NCI-H1436 (cell line): ENCODE measurements at regions not wholly inside any gene's neighbourhood (a gene's known extent, or its start where the extent isn't known, plus 50 kb on each side); places are given as distances from the start of the nearest gene placed in this dataset.
"Not testable (repeated sequence)": the region's sequence is repeated elsewhere in the genome, so short reads cannot be mapped to it uniquely, and the experiment has no call there.

Experiments
- DNase-seq: peaks from one replicate; lab custom pipeline; 2025; lab: John Stamatoyannopoulos, UW

DNA sequence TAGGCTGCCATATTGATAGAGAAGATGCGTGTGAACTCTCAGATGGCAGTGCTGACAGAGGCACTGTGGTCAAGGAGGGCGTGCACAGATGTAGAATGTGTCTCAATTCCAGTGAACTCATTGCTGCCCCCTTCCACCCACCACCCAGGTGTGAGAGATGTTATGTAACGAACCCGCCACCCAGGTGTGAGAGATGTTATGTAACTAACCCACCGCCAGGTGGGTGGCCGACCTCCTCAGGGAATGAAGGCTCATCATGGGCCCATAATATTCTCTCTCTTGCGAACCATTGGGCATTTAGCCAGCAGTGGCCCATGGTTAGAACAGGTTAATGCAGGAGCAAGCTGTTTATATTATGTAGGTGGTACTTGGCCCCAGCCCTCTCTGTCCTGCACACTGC lies 140.4 kb upstream of the MTPN start:
- DNase-seq, result no peak

DNA sequence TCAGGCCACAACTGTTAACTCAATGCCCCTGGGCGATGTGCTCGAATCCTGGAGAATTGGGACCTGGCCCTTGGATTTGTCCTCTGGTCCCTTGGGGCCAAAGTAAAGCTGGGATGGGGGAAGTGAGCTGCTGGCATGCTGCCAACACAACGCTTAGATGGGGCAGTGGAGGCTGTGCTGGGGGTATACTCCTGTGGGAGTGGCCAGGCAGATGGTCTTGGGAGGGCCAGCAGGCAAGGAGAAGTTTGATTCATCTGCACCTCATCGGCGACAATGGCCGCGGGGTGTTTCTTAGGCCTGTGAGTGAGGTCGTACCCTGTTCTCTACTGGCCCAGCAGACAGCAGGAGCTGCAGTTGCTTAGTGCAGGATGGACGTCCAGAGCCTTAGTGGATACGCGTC lies 139.0 kb upstream of the MTPN start:
- DNase-seq, result no peak

DNA sequence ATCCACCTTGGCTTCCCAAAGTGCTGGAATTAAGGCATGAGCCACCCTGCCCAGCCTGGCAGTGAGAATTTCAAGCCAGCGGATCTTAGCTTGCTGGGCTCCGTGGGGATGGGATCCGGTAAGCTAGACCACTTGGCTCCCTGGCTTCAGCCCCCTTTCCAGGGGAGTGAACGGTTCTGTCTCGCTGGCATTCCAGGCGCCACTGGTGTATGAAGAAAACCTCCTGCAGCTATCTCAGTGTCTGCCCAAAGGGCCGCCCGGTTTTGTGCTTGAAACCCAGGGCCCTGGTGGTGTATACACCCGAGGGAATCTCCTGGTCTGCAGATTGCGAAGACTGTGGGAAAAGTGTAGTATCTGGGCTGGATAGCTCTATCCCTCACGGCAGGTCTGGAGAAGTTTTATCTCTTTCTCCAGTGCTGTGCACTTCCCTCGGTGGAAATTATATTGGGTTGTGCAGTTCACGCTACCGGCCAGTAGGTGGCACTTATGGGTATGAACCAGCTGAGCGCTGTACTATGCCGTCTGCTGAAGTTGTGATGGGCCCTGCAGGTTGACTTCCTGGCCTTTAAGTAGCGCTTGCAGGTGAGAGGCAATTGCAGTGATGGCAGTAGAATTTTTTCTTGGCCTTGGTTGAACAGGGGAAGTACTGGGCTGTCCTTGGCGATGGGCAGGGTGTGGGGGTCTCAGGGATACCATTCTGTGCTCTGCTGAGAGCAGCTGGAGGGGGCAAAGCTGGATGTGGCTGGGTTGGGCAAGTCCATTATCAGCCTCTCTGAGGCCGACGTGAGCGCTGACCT lies 138.0 kb upstream of the MTPN start:
- DNase-seq, result no peak

DNA sequence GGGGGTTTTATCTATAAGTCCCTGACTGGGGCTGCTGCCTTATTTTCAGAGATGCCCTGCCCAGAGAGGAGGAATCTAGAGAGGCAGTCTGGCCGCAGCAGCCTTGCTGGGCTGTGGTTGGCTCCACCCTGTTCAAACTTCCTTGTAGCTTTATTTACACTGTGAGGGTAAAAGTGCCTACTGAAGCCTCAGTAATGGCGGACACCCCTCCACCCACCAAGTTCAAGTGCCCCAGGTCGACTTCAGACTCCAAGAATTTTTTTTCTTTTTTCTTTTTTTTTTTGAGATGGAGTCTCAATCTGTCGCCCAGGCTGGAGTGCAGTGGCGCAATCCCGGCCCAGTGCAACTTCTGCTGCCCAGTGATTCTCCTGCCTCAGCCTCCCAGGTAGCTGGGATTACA lies 137.3 kb upstream of the MTPN start:
- DNase-seq, result not testable (repeated sequence)

DNA sequence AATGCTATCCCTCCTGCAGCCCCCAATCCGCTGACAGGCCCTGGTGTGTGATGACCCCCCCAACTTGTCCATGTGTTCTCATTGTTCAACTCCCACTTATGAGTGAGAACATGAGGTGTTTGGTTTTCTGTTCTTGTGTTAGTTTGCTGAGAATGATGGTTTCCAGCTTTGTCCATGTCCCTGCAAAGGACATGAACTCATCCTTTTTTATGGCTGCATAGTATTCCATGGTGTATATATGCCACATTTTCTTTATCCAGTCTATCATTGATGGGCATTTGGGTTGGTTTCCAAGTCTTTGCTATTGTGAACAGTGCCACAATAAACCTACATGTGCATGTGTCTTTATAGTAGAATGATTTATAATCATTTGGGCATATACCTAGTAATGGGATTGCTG lies 131.9 kb upstream of the MTPN start:
- DNase-seq, result not testable (repeated sequence)

DNA sequence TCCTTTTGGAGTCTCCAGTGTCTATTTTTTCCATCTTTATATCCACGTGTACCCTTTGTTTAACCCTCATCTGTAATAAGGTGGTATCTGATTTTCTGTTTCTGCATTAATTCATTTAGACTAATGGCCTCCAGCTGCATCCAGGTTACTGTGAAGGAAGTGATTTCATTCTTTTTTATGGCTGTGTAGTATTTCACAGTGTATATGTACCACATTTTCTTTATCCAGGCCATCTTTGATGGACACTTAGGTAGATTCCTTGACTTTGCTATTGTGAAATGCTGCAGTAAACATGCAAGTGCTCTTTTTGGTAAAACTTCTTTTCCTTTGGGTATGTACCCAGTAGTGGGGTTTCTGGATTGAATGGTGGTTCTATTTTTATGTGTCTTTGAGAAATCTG lies 128.0 kb upstream of the MTPN start:
- no peak for DNase-seq

DNA sequence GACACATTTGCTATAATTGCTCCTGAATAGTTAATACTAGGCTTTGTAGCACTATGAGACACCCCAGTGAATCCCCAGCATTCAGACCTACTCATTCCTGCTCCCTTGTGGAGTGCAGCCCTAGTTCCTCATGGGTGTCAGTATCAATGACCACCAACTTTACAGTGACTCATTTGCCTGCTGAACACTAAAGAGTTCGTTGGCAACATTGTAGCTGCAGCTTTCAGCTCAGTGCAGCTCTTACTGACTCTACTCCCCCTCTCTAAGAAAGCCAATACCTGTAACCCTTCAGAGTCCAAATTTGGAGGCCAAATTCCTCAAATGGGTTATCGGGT lies 127.1 kb upstream of the MTPN start:
- no peak for DNase-seq

DNA sequence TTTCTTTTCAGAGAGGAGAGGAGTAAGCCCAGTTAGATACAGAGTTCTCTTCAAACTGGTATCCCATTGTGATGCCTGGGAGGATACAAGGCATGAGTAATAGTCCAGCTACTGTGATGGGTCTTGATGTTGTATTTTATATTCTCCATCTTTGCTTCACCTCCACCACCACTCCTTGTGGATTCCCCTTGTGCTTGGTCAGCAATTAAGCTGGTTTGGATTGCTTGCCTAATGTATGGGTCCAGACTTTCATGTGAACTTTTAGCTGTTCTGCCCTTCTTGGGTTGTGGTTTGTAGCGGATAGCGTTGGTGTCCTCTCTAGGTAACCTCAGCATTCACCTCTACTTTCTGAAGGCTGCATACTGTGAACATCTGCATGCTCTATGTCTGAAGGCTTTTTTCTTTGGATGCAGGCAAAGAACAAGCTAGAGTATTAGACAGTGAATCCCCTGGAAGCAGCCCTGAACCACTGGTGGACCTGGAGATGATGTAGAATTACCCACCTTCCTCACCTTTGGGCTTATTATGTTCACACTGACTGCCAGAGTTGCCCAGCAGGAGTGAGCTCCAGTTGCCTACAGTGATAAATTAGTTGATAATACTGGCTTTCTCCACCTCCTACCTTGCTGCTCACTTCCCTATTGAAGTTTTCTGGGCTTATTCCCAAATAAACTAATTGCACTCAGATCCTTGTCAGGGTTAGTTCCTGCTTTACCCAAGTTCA lies 126.5 kb upstream of the MTPN start:
- no peak for DNase-seq

DNA sequence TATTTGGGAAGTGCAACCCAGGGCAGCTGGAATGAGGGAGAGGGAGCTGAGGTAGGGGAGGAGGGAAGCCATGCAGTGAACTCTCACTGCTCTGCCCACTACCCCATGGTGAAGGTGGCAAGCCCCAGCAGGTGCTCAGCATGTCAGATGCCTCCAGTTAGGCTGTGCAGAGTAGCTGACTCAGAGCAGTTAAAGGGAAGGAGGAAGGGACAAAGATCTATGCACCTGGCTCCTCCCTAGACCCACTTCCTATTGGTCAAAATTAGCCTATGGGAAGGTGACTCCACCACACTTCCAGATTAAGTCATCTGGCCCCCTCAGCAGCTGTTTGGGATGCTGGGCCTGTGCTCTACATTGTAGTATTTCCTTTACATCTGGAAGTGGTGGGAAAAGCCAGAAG lies 125.7 kb upstream of the MTPN start:
- DNase-seq, result no peak

DNA sequence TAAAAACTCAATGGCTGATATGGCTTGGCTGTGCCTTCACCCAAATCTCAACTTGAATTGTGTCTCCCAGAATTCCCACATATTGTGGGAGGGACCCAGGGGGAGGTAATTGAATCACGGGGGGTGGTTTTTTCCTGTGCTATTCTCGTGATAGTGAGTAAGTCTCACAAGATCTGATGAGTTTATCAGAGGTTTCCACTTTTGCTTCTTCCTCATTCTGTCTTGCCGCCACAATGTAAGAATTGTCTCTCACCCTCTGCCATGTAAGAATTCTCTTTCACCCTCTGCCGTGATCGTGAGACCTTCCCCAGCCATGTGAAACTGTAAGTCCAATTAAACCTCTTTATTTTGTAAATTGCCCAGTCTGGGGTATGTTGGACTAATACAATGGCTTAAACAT lies 115.6 kb upstream of the MTPN start:
- not testable (repeated sequence) for DNase-seq

DNA sequence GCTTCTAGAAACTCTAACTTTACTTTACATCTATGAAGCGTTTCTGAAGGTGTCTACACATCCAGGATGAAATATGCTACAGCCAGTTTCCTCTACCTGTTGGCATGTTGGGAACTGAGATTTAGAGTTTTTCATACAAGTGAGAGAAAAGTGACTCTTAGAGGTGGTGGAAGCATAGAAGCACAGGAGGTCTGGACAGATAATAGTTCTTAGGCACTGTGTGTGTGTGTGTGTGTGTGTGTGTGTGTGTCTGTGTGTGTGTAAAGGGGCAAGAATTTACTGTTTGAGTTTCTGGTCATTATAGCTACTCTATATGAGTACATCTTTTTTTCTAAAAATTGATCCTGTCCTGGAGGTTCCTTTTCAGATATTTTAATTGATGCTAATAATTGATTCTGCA lies 110.7 kb upstream of the MTPN start:
- DNase-seq, result no peak

DNA sequence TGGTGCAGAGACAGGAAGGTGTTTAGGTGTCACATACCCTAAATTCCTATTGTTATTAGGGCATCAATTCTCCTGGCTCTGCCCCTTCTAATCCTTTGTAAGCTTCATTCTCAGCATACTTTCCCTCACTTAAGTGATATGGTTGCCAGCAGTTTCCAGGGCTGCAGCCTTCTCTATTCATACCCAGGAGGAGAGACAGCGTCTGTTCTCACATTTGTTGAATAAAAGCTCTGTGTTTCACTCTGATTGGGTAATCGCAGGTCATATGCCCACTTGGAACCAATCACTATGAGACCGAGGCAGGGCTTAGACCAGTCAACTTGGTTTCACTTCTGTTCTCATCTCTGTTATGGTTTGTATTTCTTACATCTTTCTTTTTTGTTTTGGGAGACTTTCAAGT lies 109.6 kb upstream of the MTPN start:
- DNase-seq, result peak; percentile 90

DNA sequence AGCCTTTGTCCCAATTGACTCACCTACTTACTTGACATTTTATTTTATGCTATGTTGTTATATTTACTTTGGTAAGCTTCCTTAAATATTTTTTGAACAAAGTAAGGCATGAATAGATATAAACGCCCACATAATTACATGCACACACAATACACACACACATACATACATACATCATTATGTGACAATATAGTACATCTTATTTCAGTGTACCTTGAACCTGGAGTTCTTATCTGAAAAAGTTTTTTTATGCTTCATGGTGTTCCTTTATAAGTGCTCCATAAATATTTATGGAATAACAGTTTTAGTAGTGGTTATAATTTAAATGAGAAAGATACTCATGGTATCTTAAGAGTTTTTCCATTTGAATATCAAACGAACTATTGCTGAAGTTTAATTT lies 102.8 kb upstream of the MTPN start:
- no peak for DNase-seq

DNA sequence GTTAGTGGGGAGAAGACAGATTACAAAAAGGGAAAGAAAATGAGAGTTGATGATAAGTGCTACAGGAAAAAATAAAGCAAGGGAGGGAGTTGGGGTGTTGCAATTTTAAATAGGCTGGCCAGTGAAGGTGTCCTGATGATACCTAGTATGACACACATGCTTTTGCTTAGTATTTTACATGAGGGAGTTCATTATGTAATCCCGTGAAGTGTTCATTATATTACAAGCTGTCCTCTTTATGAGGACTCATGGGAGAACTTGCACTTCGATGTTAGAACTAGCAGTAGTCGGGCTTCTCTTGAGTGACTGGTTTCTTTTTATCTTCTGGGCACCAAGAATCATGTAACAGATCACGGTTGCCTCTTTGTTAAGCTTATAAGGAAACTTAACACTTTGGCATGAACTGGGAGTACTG lies 102.3 kb upstream of the MTPN start:
- peak; percentile 38 for DNase-seq

DNA sequence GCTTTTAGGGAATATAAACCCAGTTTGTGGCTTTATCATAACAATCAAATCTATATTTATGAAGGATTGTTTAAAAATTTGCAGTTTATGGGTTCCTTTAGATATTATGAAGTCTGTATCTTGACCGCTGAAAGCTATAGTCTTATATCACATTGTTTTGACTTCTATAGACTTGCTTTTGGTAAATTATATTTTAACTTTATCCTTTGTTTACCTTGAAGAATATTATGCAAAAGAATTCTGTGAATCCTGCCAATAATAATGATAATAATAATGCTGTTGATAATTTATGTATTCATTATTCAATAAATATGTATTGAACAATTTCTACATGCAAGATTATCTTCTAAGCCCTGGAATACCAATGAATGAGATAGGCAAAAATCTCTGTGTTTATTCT lies 101.9 kb upstream of the MTPN start:
- no peak for DNase-seq

DNA sequence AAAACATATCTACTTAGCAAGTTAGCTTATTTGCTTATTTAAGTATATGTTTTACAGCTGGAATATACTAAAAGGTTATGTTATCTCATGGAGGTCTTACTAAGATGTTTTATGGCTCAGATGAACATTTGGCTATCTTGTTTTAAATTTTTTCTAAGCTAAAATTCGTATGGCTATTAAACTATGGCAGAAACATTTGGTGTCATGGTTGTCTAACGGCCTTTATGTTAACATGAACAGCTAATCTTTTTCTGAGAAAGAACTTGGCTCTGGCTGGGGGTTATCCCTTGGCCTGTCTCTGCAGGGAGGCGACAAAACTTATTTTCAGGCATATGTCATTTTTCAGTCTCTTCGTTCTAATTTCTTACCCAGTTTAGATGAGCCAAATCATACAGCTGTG lies 101.5 kb upstream of the MTPN start:
- DNase-seq, result no peak

DNA sequence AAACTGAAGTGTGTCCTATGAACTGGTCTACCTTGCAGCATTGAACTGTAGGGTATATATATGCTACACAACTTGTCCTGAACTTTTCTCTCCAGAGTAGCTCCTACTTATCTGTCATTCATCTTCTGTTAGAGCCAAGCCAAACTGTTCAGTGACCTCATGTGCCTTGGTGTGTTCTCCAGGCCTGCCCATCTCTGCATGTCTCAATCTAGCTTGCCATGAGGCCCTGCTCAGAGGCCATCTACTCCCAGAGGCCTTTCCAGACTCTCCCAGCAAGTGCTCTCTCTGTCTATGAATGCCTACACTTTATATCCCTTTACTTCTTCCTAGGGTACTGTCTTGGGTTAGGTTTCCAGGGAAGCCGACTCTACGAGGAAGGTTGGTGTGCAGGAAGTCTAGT lies 99.8 kb upstream of the MTPN start:
- DNase-seq, result no peak

DNA sequence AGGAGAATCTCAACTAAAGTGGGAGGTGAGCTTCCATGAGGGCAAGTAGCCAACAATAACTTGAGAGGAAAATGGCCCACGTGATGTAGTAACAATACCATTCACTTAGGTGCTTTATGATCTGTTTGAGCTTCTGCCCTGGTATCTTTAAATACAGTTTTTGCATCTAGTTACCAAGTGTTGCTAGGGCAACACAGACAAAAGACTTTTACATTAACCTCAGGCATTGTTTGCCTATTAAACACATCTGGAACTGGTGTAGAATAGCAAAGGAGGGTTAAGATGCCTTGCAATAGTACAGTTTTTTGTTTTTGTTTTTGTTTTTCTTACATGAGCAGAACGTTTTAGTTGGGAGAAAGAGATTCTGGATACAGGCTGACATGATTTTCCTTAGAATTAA lies 97.7 kb upstream of the MTPN start:
- peak; percentile 23 for DNase-seq

DNA sequence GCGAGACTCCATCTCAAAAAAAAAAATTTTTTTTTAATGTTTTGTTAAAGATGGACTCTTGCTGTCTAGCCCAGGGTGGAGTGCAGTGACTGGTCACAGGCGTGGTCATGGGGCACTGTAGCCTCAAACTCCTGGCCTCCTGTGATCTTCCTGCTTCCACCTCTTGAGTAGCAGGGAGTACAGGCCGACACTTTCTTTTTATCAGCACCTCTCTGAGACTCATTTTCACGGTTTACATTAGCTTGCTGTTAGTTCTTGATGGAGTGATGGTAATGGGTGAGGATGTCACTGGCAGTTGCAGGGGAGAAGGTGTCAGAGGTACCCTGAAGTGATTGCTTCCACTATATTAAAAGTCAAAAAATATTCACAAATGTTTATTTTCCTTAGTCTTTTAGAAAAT lies 95.3 kb upstream of the MTPN start:
- no peak for DNase-seq

DNA sequence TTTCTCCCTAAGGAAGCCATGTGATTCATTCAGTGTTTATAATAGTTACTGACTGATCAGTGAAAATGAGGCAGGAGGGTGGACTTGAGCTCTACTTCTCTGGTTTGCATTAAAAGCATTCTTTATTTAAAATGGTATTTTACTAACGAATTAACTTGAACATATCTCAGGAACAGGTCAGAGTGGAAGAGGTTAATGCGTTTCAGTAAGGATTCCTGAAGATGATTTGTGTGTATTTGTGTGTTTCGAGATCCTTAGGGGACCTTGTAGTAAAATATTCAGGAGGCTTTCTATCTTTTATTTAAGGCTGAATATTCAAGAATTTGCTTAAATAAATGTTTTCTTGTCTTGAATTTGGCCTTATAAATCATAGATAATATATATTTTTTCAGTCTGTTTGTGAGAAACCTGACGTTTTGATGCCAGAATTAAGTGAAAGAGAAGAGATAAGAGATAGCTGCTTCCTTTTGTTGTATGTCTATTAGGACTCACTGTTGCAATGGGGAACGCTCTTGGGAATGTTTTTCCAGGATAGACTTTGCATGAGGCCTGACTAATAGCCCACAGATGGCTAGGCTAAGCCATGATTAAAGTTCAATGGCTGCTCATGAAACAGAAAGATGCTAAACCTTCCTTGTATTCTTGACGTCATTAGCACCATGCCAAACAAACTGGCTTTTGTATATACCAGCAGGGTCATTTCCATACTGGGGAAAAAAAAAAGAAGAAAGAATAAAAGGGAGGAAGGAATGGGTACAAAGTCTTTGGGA lies 93.8 kb upstream of the MTPN start:
- DNase-seq, result no peak

DNA sequence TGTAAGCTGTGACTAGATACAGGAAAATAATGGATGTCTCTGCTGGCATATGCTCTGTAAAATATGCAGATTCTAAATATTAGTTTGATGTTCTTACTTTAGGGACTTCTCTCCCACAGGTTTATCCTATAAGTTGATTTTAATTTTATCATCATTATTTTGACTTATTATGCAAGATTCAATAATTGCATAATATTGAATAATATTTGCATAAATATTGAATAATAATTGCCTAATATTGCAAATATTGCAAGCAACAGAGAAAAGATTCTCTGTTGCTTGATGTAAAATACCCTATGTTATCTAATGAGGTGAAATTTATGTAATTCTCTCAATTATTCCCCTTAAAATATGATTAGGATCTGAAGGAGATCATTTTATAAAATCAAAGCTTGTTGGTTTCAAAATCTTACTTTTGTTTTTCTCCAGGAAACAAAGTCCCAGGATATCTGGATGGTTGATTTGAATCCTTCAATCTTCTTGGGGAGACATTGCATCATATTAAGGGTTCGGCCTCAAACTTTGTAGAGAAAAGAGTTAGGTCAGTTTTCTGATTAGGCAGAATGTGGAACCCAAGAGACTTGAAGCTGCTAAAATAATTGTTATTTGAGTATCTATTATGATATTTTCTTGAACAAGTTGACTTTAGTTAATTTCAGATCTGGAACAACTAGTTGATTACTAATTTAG lies 92.8 kb upstream of the MTPN start:
- DNase-seq, result no peak

DNA sequence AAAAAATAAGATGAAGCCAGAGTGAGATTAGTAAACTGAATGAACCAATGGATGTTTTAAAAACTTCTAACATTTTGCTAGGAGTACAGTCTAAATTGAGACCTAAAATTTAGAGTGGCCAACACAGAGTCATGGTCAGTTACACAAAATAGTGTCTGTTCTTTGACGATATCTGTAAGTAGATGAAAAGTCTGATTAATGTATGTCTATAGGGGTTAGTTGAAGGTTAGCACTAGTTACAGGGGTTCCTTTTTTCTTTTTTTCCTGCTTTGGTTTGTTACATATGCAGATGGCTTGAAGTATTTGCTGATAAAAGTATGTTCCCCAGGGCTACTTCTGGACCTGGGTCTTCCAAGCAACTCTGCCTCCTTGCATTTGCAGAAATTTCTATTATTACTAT lies 90.1 kb upstream of the MTPN start:
- DNase-seq, result no peak
